ENCODE measurements at regions not wholly inside any gene's neighbourhood (a gene's known extent, or its start where the extent isn't known, plus 50 kb on each side); places are given as distances from the start of the nearest gene placed in this dataset.

- TF ChIP-seq CTCF (IDR thresholded peaks at IDR 0.05) (no peak), POLR2A (IDR thresholded peaks at IDR 0.05) (no peak), EP300 (IDR thresholded peaks at IDR 0.05) (no peak)
Measured at GRCh38 chr15:91521548-91521947, 332.0 kb upstream of the SLCO3A1 start.
